SK-N-SH treated with all-trans-retinoic acid at 6 μM for 48 hours (cell line): ENCODE measurements at regions not wholly inside any gene's neighbourhood (a gene's known extent, or its start where the extent isn't known, plus 50 kb on each side); places are given as distances from the start of the nearest gene placed in this dataset.
"Not testable (repeated sequence)": the region's sequence is repeated elsewhere in the genome, so short reads cannot be mapped to it uniquely, and the experiment has no call there.

Experiments used
- ATAC-seq: fragments of 200-7000 bp; cut with Tn5 transposase; 3 replicates; pipeline ENCODE4 v1.9.1; 2020; ENCODE audit warnings: mild to moderate bottlenecking, moderate library complexity
- ARNTL ChIP-seq: fragments of 450-650 bp; formaldehyde crosslinking; IDR thresholded peaks from 2 replicates; pipeline ENCODE4 v1.5.0; 2020; ENCODE audit warnings: low read depth, mild to moderate bottlenecking, moderate library complexity, borderline replicate concordance
- BACH2 ChIP-seq: fragments of 250-450 bp; sonication (Bioruptor Pico); IDR thresholded peaks from 2 replicates; pipeline ENCODE4 v1.9.0; 2021; ENCODE audit warnings: mild to moderate bottlenecking, borderline replicate concordance
- CREB5 ChIP-seq: fragments of 250-450 bp; sonication (Bioruptor Pico); IDR thresholded peaks from 2 replicates; pipeline ENCODE4 v1.5.1; 2020; ENCODE audit warnings: low read depth, mild to moderate bottlenecking, moderate library complexity
- CSDC2 ChIP-seq: fragments of 250-450 bp; sonication (Bioruptor Pico); IDR thresholded peaks from 2 replicates; pipeline ENCODE4 v1.5.0; 2020; ENCODE audit warnings: mild to moderate bottlenecking, moderate library complexity
- ESRRG ChIP-seq: fragments of 250-450 bp; sonication (Bioruptor Pico); IDR thresholded peaks from 2 replicates; pipeline ENCODE4 v1.6.1; 2021; ENCODE audit warnings: mild to moderate bottlenecking
- GLIS3 ChIP-seq: fragments of 250-450 bp; sonication (Bioruptor Pico); IDR thresholded peaks from 2 replicates; pipeline ENCODE4 v1.5.0; 2020; ENCODE audit warnings: mild to moderate bottlenecking, moderate library complexity
- ISL1 ChIP-seq: fragments of 250-450 bp; sonication (Bioruptor Pico); IDR thresholded peaks from 2 replicates; pipeline ENCODE4 v2.1.2; 2022; ENCODE audit warnings: mild to moderate bottlenecking, moderate library complexity
- OSR1 ChIP-seq: fragments of 250-450 bp; sonication (Bioruptor Pico); IDR thresholded peaks from 2 replicates; pipeline ENCODE4 v1.8.0; 2022; ENCODE audit warnings: moderate library complexity, mild to moderate bottlenecking, inconsistent platforms
- PATZ1 ChIP-seq: fragments of 250-450 bp; sonication (Bioruptor Pico); IDR thresholded peaks from 2 replicates; pipeline ENCODE4 v1.8.0; 2020; ENCODE audit warnings: mild to moderate bottlenecking, moderate library complexity, borderline replicate concordance
- POU6F1 ChIP-seq: fragments of 250-450 bp; sonication (Bioruptor Pico); IDR thresholded peaks from 2 replicates; pipeline ENCODE4 v1.8.0; 2021; ENCODE audit warnings: low read depth, mild to moderate bottlenecking, moderate library complexity, borderline replicate concordance
- PPARA ChIP-seq: fragments of 250-450 bp; sonication (Bioruptor Pico); IDR thresholded peaks from 2 replicates; pipeline ENCODE4 v1.5.0; 2020; ENCODE audit warnings: mild to moderate bottlenecking, borderline replicate concordance
- RARB ChIP-seq: fragments of 250-450 bp; sonication (Bioruptor Pico); IDR thresholded peaks from 2 replicates; pipeline ENCODE4 v1.8.0; 2021; ENCODE audit warnings: mild to moderate bottlenecking, moderate library complexity
- SNAI2 ChIP-seq: fragments of 250-450 bp; sonication (Bioruptor Pico); IDR thresholded peaks from 2 replicates; pipeline ENCODE4 v1.5.0; 2020; ENCODE audit warnings: mild to moderate bottlenecking, moderate library complexity
- TCF4 ChIP-seq: fragments of 250-450 bp; sonication (Bioruptor Pico); IDR thresholded peaks from 2 replicates; pipeline ENCODE4 v1.8.0; 2021; ENCODE audit warnings: mild to moderate bottlenecking, moderate library complexity, borderline replicate concordance
- TOX ChIP-seq: fragments of 250-450 bp; sonication (Bioruptor Pico); IDR thresholded peaks from 2 replicates; pipeline ENCODE4 v1.8.0; 2021; ENCODE audit warnings: mild to moderate bottlenecking, moderate library complexity, borderline replicate concordance
- TSHZ2 ChIP-seq: fragments of 250-450 bp; sonication (Bioruptor Pico); IDR thresholded peaks from 2 replicates; pipeline ENCODE4 v1.5.0; 2020; ENCODE audit warnings: mild to moderate bottlenecking, moderate library complexity
- ZC3H10 ChIP-seq: fragments of 250-450 bp; sonication (Bioruptor Pico); IDR thresholded peaks from 2 replicates; pipeline ENCODE4 v1.5.1; 2021; ENCODE audit warnings: mild to moderate bottlenecking, moderate library complexity
- ZFP3 ChIP-seq: fragments of 250-450 bp; sonication (Bioruptor Pico); IDR thresholded peaks from 2 replicates; pipeline ENCODE4 v1.5.0; 2020; ENCODE audit warnings: mild to moderate bottlenecking, moderate library complexity
- ZFP30 ChIP-seq: fragments of 450-650 bp; formaldehyde crosslinking; IDR thresholded peaks from 2 replicates; pipeline ENCODE4 v1.5.0; 2022; ENCODE audit warnings: mild to moderate bottlenecking, moderate library complexity
- ZNF565 ChIP-seq: fragments of 450-650 bp; formaldehyde crosslinking; conservative IDR thresholded peaks from 2 replicates; pipeline ENCODE4 v1.5.0; 2020; ENCODE audit warnings: low read depth, mild to moderate bottlenecking, moderate library complexity
- ZNF70 ChIP-seq: fragments of 450-650 bp; formaldehyde crosslinking; IDR thresholded peaks from 2 replicates; pipeline ENCODE4 v1.5.0; 2020; ENCODE audit warnings: mild to moderate bottlenecking, moderate library complexity

- TF ChIP-seq RARB (no peak), OSR1 (no peak), ESRRG (CRISPR knock-in tag) (no peak), ZFP3 (CRISPR knock-in tag) (no peak)
Observed at GRCh38 chr1:170448661-170449158, 83.3 kb upstream of the GORAB start (continued).

GRCh38 chr1:170457325-170458050 lies 74.5 kb upstream of the GORAB start:
- ATAC-seq: not testable (repeated sequence)

GRCh38 chr1:170460001-170460400 lies 72.0 kb upstream of the GORAB start:
- no peak for ATAC-seq
- TF ChIP-seq POU6F1 (CRISPR knock-in tag): no peak
- TF ChIP-seq ESRRG (CRISPR knock-in tag): no peak
- TF ChIP-seq ZFP30: no peak
- no peak for TF ChIP-seq PATZ1 (CRISPR knock-in tag)
- no peak for TF ChIP-seq BACH2 (CRISPR knock-in tag)
- TF ChIP-seq GLIS3 (CRISPR knock-in tag): no peak
- no peak for TF ChIP-seq ZNF70
- no peak for TF ChIP-seq ZNF565 (CRISPR knock-in tag)
- no peak for TF ChIP-seq CSDC2 (CRISPR knock-in tag)
- no peak for TF ChIP-seq TSHZ2 (CRISPR knock-in tag)
- TF ChIP-seq PPARA: no peak
- TF ChIP-seq OSR1: no peak
- TF ChIP-seq TCF4 (CRISPR knock-in tag): no peak
- no peak for TF ChIP-seq ZC3H10 (CRISPR knock-in tag)
- TF ChIP-seq SNAI2 (CRISPR knock-in tag): no peak
- no peak for TF ChIP-seq ARNTL (CRISPR knock-in tag)
- no peak for TF ChIP-seq TOX (CRISPR knock-in tag)
- TF ChIP-seq ISL1: no peak

- ATAC-seq: no peak; the same call in 2 of the 3 replicates
- TF ChIP-seq TSHZ2 (CRISPR knock-in tag) (no peak), PPARA (no peak), CREB5 (CRISPR knock-in tag) (no peak), CSDC2 (CRISPR knock-in tag) (no peak), PATZ1 (CRISPR knock-in tag) (no peak), TOX (CRISPR knock-in tag) (no peak), GLIS3 (CRISPR knock-in tag) (no peak), OSR1 (no peak), ARNTL (CRISPR knock-in tag) (no peak), SNAI2 (CRISPR knock-in tag) (no peak), ZNF70 (no peak)
Observed at GRCh38 chr1:170460414-170461155, 71.4 kb upstream of the GORAB start.
